ENCODE measurements at regions not wholly inside any gene's neighbourhood (a gene's known extent, or its start where the extent isn't known, plus 50 kb on each side); places are given as distances from the start of the nearest gene placed in this dataset.
A peak's percentile ranks its signal among the peaks of the same experiment; 100 is the strongest.

DNA sequence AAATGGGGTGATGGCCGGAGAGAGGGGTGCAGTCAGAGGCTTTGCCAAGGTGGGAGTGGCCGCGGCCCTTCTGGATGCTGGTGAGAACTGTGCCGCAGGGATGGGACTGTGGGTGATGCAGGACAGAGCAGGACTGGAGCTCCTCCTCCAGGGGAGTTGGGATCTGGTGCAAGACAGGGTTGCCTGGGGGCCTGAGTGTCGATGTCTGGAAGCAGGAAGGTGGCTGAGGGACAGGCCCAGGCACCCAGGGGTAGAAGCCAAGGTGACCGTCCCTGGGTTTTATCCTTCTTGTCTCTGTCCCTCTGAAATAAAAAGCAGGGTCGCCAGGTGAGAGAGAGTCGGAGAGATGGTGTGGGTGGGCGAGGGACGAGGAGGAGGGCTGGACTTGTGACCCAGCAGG, 89.1 kb upstream of the IER5L start:
- H3K27me3 Mint-ChIP-seq: peaks cover 0 to 1% of the 10 kb centered on the region in 2 donors
- peak overlapping the region in 1 of 7 donors; percentile 30 for H3K27ac Mint-ChIP-seq
- no peaks in the 10 kb centered on the region for H3K36me3 Mint-ChIP-seq
- intact Hi-C loops (cut with micrococcal nuclease): no loop called here
- no peaks in the 10 kb centered on the region for H3K9me3 Mint-ChIP-seq
- Histone ChIP-seq H3K36me3 (ENCODE audit: insufficient read depth, low read length) (no peaks in the 10 kb centered on the region), H3K4me1 (ENCODE audit: insufficient read depth, low read length) (peaks cover 21% of the 10 kb centered on the region), H3K27ac (ENCODE audit: low read depth, low read length) (no peak overlapping the region), H3K9me3 (ENCODE audit: control insufficient read depth in 1 of 2, low read length in 2 of 2) (no peaks in the 10 kb centered on the region), H3K4me3 (ENCODE audit: low read length in 2 of 2) (no peak overlapping the region), H3K27me3 (ENCODE audit: insufficient read depth, low read length) (no peaks in the 10 kb centered on the region)
- peaks cover 16 to 30% (median 22%) of the 10 kb centered on the region in 4 donors for H3K4me1 Mint-ChIP-seq
- no peak for DNase-seq
- no peak overlapping the region for H3K4me3 Mint-ChIP-seq
- ChIA-PET POLR2A (ENCODE audit: partially characterized antibody) (no interaction called here), CTCF (ENCODE audit: partially characterized antibody) (no interaction called here)

GRCh38 chr9:129266536-129266935, 88.5 kb upstream of the IER5L start:
- Histone ChIP-seq H3K4me1 (ENCODE audit: insufficient read depth, low read length) (peaks cover 21% of the 10 kb centered on the region), H3K27me3 (ENCODE audit: insufficient read depth, low read length) (no peaks in the 10 kb centered on the region), H3K36me3 (ENCODE audit: insufficient read depth, low read length) (no peaks in the 10 kb centered on the region), H3K4me3 (ENCODE audit: low read length in 2 of 2) (no peak overlapping the region), H3K9me3 (ENCODE audit: control insufficient read depth in 1 of 2, low read length in 2 of 2) (no peaks in the 10 kb centered on the region), H3K27ac (ENCODE audit: low read depth, low read length) (no peak overlapping the region)
- no peak overlapping the region for H3K4me3 Mint-ChIP-seq
- ChIA-PET CTCF (ENCODE audit: partially characterized antibody) (no interaction called here), POLR2A (ENCODE audit: partially characterized antibody) (no interaction called here)
- H3K27me3 Mint-ChIP-seq: peaks cover 0 to 1% of the 10 kb centered on the region in 2 donors
- intact Hi-C loops (cut with micrococcal nuclease): no loop called here
- H3K4me1 Mint-ChIP-seq: peaks cover 15 to 30% (median 22%) of the 10 kb centered on the region in 4 donors
- H3K9me3 Mint-ChIP-seq: no peaks in the 10 kb centered on the region
- H3K27ac Mint-ChIP-seq: peak overlapping the region in 1 of 7 donors; percentile 9
- H3K36me3 Mint-ChIP-seq: no peaks in the 10 kb centered on the region
- no peak for DNase-seq

DNA sequence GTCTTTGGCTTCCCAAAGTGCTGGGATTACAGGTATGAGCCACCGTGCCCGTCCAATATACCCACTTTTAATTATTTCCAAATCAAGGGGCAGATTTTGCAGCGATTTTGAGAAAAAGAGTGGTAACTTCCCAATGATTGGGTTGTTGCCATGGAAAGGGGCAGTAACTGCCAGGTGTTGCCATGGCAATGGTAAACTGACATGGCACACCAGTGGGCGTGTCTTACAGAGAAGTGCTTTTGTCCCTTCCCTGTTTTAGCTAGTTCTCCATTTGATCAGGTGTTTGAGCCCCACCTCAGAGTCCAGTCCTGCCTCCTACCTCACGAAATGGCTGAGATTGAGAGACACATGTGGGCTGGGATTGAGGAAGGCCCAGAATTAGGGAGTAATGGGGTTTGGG, 86.3 kb upstream of the IER5L start:
- no peak overlapping the region for H3K4me3 Mint-ChIP-seq
- ChIA-PET CTCF (ENCODE audit: partially characterized antibody) (interaction anchor here (0.6 to 1.4 kb wide), 2 partner anchors 43 to 74 kb away, joined by 3 to 4 read pairs; no protein-coding TSS in a partner anchor), POLR2A (ENCODE audit: partially characterized antibody) (no interaction called here)
- no peak for DNase-seq
- peaks cover 1 to 10% of the 10 kb centered on the region in 2 donors for H3K27me3 Mint-ChIP-seq
- Histone ChIP-seq H3K27me3 (ENCODE audit: insufficient read depth, low read length) (no peaks in the 10 kb centered on the region), H3K4me1 (ENCODE audit: insufficient read depth, low read length) (peaks cover 13% of the 10 kb centered on the region), H3K36me3 (ENCODE audit: insufficient read depth, low read length) (no peaks in the 10 kb centered on the region), H3K4me3 (ENCODE audit: low read length in 2 of 2) (no peak overlapping the region), H3K27ac (ENCODE audit: low read depth, low read length) (no peak overlapping the region), H3K9me3 (ENCODE audit: control insufficient read depth in 1 of 2, low read length in 2 of 2) (no peaks in the 10 kb centered on the region)
- peaks cover 6 to 30% (median 18%) of the 10 kb centered on the region in 4 donors for H3K4me1 Mint-ChIP-seq
- no peaks in the 10 kb centered on the region for H3K9me3 Mint-ChIP-seq
- H3K36me3 Mint-ChIP-seq: no peaks in the 10 kb centered on the region
- no peak overlapping the region for H3K27ac Mint-ChIP-seq
- intact Hi-C loops (cut with micrococcal nuclease): no loop called here

DNA sequence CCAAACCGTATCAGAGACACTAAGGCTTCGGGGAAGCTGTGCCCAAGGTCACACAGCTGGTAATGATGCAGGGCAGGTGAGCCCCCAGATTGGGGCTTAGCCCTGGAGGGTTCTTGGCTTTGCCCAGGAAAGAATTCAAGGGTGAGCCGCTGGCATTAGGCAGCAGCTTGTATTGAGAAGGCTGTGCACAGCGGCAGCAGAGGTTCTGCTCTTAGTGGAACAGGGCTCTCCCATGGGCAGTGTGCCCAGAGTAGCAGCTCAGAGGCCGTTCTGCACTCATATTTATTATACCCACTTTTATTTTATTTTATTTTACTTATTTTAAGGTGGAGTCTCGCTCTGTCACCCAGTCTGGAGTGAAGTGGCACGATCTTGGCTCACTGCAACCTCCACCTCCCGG, 85.8 kb upstream of the IER5L start:
- peaks cover 19% of the 10 kb centered on the region for H3K4me1 ChIP-seq (ENCODE audit: insufficient read depth, low read length)
- H3K27ac ChIP-seq (ENCODE audit: low read depth, low read length): no peak overlapping the region
- CTCF ChIA-PET (ENCODE audit: partially characterized antibody): interaction anchor here (0.6 to 1.4 kb wide), 2 partner anchors 42 to 75 kb away, joined by 3 to 4 read pairs; no protein-coding TSS in a partner anchor
- Mint-ChIP-seq H3K4me3 (no peak overlapping the region), H3K4me1 (peaks cover 11 to 34% (median 24%) of the 10 kb centered on the region in 4 donors), H3K27me3 (peaks cover 1 to 10% of the 10 kb centered on the region in 2 donors), H3K36me3 (no peaks in the 10 kb centered on the region), H3K27ac (no peak overlapping the region), H3K9me3 (no peaks in the 10 kb centered on the region)
- H3K27me3 ChIP-seq (ENCODE audit: insufficient read depth, low read length): no peaks in the 10 kb centered on the region
- intact Hi-C loops (cut with micrococcal nuclease): no loop called here
- no peaks in the 10 kb centered on the region for H3K36me3 ChIP-seq (ENCODE audit: insufficient read depth, low read length)
- no peak for DNase-seq
- no peak overlapping the region for H3K4me3 ChIP-seq (ENCODE audit: low read length in 2 of 2)
- H3K9me3 ChIP-seq (ENCODE audit: control insufficient read depth in 1 of 2, low read length in 2 of 2): no peaks in the 10 kb centered on the region
- POLR2A ChIA-PET (ENCODE audit: partially characterized antibody): no interaction called here

- peaks cover 30% of the 10 kb centered on the region for H3K4me1 ChIP-seq (ENCODE audit: insufficient read depth, low read length)
- no peak overlapping the region for H3K27ac ChIP-seq (ENCODE audit: low read depth, low read length)
- intact Hi-C loops (cut with micrococcal nuclease): no loop called here
- H3K27me3 ChIP-seq (ENCODE audit: insufficient read depth, low read length): no peaks in the 10 kb centered on the region
- no peaks in the 10 kb centered on the region for H3K36me3 ChIP-seq (ENCODE audit: insufficient read depth, low read length)
- Mint-ChIP-seq H3K27ac (peak overlapping the region in 2 of 7 donors; percentile 48 to 75), H3K27me3 (peaks cover 1 to 10% of the 10 kb centered on the region in 2 donors), H3K4me3 (peak overlapping the region in 1 of 8 donors; percentile 66), H3K9me3 (no peaks in the 10 kb centered on the region), H3K36me3 (no peaks in the 10 kb centered on the region), H3K4me1 (peaks cover 15 to 39% (median 29%) of the 10 kb centered on the region in 4 donors)
- CTCF ChIA-PET (ENCODE audit: partially characterized antibody): interaction anchor here (0.9 to 1.5 kb wide), 2 partner anchors 84 to 131 kb away, joined by 3 read pairs; partner anchors contain the start of gene IER5L
- H3K4me3 ChIP-seq (ENCODE audit: low read length in 2 of 2): no peak overlapping the region
- POLR2A ChIA-PET (ENCODE audit: partially characterized antibody): no interaction called here
- no peak for DNase-seq
- no peaks in the 10 kb centered on the region for H3K9me3 ChIP-seq (ENCODE audit: control insufficient read depth in 1 of 2, low read length in 2 of 2)
Observed at GRCh38 chr9:129262261-129262660, 84.2 kb upstream of the IER5L start.

GRCh38 chr9:129259375-129259774, 81.3 kb upstream of the IER5L start:
- Histone ChIP-seq H3K36me3 (ENCODE audit: insufficient read depth, low read length) (no peaks in the 10 kb centered on the region), H3K9me3 (ENCODE audit: control insufficient read depth in 1 of 2, low read length in 2 of 2) (no peaks in the 10 kb centered on the region), H3K4me3 (ENCODE audit: low read length in 2 of 2) (peak overlapping the region in 1 of 2 donors; percentile 42), H3K4me1 (ENCODE audit: insufficient read depth, low read length) (peaks cover 30% of the 10 kb centered on the region), H3K27me3 (ENCODE audit: insufficient read depth, low read length) (no peaks in the 10 kb centered on the region), H3K27ac (ENCODE audit: low read depth, low read length) (no peak overlapping the region)
- peak overlapping the region; percentile 54 to 81 (median 74) for H3K4me3 Mint-ChIP-seq
- no peak for DNase-seq
- peak overlapping the region in 5 of 7 donors; percentile 20 to 82 (median 72) for H3K27ac Mint-ChIP-seq
- no peaks in the 10 kb centered on the region for H3K36me3 Mint-ChIP-seq
- CTCF ChIA-PET (ENCODE audit: partially characterized antibody): interaction anchor here (1.2 kb wide), 1 partner anchor 38 kb away, joined by 3 read pairs; no protein-coding TSS in a partner anchor
- peaks cover 1 to 10% of the 10 kb centered on the region in 2 donors for H3K27me3 Mint-ChIP-seq
- H3K4me1 Mint-ChIP-seq: peaks cover 15 to 39% (median 29%) of the 10 kb centered on the region in 4 donors
- intact Hi-C loops (cut with micrococcal nuclease): loop anchor here (2.0 kb wide), 2 partner anchors 23 to 85 kb away; no protein-coding TSS in a partner anchor
- POLR2A ChIA-PET (ENCODE audit: partially characterized antibody): interaction anchor here (1.3 to 2.9 kb wide), 4 partner anchors 19 to 82 kb away, joined by 3 to 19 read pairs (median 8); partner anchors contain the start of gene IER5L
- no peaks in the 10 kb centered on the region for H3K9me3 Mint-ChIP-seq

- Mint-ChIP-seq H3K9me3 (no peaks in the 10 kb centered on the region), H3K4me3 (peak overlapping the region; percentile 54 to 81 (median 74)), H3K36me3 (no peaks in the 10 kb centered on the region), H3K27ac (peak overlapping the region; percentile 20 to 82 (median 57)), H3K27me3 (peaks cover 1 to 10% of the 10 kb centered on the region in 2 donors), H3K4me1 (peaks cover 15 to 39% (median 29%) of the 10 kb centered on the region in 4 donors)
- H3K4me1 ChIP-seq (ENCODE audit: insufficient read depth, low read length): peaks cover 30% of the 10 kb centered on the region
- intact Hi-C loops (cut with micrococcal nuclease): loop anchor here (2.0 kb wide), 2 partner anchors 22 to 84 kb away; no protein-coding TSS in a partner anchor
- POLR2A ChIA-PET (ENCODE audit: partially characterized antibody): interaction anchor here (1.3 to 2.9 kb wide), 4 partner anchors 19 to 81 kb away, joined by 3 to 19 read pairs (median 8); partner anchors contain the start of gene IER5L
- H3K27me3 ChIP-seq (ENCODE audit: insufficient read depth, low read length): no peaks in the 10 kb centered on the region
- H3K36me3 ChIP-seq (ENCODE audit: insufficient read depth, low read length): no peaks in the 10 kb centered on the region
- peak; percentile 33 to 58 (median 42) for DNase-seq
- CTCF ChIA-PET (ENCODE audit: partially characterized antibody): interaction anchor here (1.2 kb wide), 1 partner anchor 38 kb away, joined by 3 read pairs; no protein-coding TSS in a partner anchor
- peak overlapping the region; percentile 42 to 47 for H3K4me3 ChIP-seq (ENCODE audit: low read length in 2 of 2)
- H3K9me3 ChIP-seq (ENCODE audit: control insufficient read depth in 1 of 2, low read length in 2 of 2): no peaks in the 10 kb centered on the region
- H3K27ac ChIP-seq (ENCODE audit: low read depth, low read length): no peak overlapping the region
Observed at GRCh38 chr9:129258823-129259301, 80.8 kb upstream of the IER5L start.

All from CD4-positive, alpha-beta memory T cell (primary cell).